HuH-7 (cell line): ENCODE measurements at regions not wholly inside any gene's neighbourhood (a gene's known extent, or its start where the extent isn't known, plus 50 kb on each side); places are given as distances from the start of the nearest gene placed in this dataset.

Source experiments
- DNase-seq: peaks from one replicate; pipeline ENCODE4 v3.0.0; 2011; ENCODE audit warnings: low spot score

DNA sequence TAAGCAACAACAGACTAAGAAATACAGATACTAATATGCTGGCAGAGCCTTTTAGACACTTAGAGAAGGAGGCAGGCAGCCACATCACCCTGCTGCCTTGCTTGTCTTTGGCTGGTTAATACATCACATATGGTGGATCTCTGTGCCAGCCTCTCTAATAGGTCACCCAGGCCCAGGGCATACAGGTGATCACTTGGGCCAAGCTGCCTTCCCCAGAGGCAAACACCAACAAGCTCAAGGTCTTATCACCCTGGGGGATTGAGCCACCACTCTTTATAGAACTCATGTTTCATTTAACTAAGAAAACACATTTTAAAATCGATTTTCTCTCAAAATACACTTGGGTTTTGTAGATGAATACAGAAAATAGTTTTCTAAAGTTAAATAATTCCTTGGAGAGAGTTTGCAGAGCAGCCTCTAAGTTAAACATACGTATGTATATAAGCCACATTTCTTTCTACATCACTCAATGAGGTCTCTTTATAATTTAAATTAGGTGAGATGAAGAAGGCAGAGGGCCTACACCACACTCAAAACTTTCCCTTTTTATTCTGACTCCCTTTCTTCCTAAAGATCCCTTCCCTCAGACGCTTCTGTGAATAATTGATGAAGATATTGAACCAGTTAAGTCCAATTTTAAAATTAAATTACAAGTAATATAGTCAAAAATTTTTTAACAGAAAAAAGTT lies 556.8 kb upstream of the GHITM start:
- no peak for DNase-seq

DNA sequence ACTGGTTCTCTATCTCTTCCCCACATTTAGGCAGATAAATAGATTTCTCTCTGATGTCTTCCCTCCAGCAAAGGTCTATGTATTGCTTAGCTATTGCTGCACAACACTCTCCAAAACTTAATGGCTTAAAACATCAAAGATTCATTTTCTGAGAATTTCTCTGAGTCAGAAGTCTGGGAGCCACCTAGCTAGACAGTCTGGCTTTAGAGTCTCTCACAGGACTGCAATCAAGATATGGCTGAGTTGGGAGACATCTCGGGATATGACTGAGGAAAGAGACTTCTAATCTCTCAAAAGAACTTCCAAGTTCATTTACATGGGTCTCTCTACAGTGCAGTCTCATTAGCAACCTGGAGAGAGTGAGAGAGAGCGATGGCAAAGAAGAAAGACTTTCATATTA lies 553.6 kb upstream of the GHITM start:
- DNase-seq: no peak

- no peak for DNase-seq
These were observed 546.9 kb upstream of the GHITM start for GRCh38 chr10:83592337-83592935.

DNA sequence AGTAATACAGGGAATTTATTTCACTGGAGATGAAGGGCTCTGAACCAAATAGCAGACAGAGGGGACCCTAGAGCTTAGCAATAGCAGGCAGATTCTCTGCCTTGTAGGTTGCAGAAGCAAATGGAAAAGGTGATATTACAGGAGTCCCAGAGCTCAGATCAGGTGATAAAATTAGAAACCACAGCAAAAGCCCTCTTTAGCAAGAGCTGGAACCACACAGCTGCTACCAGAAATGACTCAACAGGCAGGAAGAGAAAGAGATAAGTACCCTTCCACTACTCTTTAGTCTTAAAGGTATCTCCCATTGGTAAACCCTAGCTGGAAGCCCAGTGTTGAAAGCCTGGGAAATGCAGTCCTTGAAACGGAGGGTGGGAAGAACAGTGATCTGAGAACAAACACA lies 535.6 kb upstream of the GHITM start:
- DNase-seq: no peak

DNA sequence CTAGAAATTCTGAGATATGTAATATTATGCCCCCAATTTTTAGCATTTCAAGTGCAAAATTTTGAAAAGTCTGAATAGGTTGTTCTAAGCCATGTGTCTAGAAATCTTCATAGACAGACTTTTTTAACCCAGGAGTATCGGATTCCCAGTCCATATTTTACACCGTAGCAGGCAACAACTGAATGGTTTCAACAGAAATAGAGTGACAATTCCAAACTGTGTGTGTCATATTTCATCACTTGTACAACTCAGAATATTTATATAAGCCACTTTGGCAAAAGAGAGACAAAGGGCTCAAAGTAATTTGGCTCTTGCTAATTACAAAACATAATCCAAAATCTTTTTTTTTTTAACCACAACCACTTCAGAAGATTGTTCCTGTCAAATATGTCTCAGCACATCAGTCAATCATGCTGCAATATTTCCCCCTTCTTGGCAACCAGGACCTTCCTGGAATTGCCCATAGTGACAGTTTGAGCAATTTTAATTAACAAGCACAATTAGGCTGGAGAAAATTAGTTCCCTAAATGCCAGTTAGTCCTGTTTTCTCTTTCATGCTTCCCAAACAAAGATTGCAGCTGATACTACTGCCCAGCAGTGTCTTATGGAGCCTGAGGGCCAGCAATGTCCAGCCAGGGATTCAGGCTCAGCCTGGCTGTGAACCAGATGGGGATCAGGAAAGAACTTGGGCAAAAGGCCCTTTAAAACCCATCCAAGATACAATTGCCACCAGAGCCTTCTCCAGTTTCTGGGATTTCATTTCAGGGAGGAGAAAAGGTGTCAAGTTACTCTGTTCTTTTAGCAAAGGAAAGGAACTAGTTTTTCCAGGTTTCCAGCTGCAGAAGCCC lies 533.3 kb upstream of the GHITM start:
- DNase-seq: no peak

- no peak for DNase-seq
These were observed 531.2 kb upstream of the GHITM start for GRCh38 chr10:83607959-83608745.

DNA sequence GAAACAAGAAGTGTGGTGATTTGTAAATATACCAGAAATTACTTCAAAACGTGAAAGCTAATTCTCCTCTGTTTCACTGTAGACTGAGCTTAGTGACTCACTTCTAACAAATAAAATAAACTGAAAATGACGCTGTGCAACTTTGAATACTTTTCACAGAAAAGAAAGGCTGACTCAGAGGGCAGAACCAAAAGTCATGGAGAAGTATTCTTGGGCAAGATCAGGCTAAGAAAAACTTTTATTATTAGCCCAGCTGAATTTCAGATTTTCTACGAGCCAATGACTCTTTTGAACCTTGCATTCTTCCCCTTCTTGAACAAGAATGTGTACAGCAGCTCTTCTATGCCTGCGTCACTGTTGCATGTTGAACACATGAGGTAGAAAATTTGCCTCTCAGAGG lies 527.3 kb upstream of the GHITM start:
- DNase-seq: no peak

GRCh38 chr10:83612746-83613145 lies 526.6 kb upstream of the GHITM start:
- no peak for DNase-seq

- DNase-seq: no peak
These were observed 522.1 kb upstream of the GHITM start for GRCh38 chr10:83617172-83617571.

DNA sequence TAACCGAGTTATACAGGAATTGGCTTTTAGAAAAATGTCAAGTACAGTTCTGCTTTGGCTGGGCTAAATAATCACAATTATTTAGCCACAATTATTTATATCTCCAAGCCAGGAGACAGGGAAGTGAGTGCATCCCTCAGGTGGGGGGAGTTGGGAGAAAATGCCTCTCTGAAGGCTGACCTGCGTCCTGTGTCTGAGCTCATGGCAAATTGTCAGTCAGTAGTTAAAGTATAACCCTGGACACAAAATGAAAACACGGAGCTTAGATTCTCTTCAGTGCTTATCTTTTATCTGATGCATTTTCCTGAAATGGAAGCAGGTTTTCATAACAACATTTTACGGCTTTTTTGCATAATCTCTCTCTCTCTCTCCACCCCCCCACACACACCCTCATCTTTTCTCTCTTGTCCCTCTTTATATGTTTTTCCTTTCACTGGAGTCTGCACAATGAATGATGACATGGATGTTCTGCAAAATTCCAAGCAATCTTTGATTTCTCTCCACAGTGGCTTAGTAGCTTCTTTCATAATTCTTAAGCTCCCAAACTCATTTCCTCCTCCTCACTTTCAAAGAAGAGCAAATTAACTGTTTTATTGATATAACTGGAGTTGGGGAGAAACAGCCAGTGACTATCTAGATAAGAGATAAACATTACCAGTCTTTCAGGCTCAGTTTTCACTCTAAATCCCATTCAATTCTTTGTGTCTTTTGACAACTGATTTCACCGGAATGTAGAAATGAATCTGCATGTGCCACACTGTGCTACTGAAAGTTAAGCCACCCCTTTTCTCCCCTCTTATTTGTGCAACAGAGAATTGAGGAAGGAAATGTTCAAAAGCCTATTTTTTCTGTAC lies 521.4 kb upstream of the GHITM start:
- DNase-seq: no peak

DNA sequence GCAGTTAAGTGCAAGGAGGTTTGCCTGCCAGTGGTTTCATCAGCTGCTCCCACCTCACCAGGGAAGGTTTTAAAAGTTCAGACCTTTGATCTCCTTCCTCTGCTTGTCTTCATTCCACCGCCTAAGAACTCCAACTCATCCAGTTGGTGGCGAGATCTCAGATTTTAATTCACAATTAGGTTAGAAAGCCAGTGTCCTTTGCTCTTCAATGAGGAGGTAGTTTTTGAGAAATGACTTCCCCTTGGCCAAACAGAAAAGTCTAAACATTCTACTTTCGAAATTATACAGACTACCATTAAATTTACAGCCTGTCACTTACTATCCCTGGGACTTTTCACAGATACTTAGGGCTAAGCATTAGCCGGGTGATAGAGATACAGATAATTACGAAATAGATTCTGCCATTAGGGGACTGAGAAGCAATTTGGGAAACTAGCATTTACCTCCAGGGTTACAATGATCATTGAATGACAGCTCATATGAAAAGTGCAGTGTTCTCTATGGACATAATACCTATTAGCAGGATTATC lies 513.4 kb upstream of the GHITM start:
- no peak for DNase-seq

DNA sequence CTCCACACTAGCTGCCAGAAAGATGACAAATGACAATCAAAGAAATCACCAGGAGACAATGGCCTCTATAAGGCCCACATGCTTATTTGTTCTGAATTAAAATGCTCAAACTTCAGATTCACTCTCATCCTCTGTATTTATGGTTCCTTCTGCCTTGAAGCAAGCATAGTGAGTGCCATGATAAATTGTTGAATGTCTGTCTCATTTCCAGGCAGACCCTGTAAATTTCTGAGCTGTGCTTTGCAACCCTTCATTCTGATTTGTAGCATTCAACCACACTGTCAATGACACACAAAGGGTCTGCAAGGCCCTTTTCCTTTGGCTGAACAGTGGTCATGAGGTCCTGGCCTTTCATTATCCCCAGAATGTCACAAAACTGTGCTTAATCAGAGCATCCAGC lies 506.6 kb upstream of the GHITM start:
- DNase-seq: no peak

DNA sequence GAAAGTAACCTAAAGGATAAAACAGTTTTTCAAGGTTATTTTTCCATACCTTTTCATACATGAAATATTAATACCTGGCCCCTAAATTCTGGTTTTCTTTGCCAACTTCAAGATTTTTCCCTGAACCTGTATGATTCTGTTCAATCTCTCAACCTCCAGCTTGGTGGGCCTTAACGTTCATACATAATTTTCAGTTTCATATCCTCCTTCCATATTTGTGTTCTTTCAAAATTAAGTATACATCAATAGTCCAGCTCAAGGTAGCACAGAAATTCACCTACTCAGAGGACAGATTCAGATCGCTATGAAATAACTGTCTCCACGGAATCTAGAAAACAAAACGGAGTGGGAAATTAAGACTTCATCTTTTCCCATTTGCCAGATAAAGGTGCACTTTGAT lies 505.8 kb upstream of the GHITM start:
- DNase-seq: no peak

DNA sequence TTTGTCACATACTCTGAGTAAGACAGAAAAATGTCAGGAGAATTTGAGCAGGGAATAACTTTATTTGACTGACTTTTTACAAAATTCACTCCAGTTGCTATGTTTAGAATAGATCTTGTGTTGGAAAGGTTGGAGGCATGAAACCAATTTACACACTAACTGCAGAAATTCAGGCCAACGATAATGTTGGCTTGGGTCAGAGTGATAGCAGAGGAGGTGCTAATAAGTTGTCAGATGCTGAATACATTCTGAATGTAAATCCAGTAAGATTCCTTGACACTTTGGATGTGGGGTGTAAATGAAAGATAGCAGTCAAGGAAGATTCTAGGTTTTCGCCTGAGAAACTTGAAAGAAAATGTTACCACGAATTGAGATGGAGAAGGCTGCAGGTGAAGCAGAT lies 502.5 kb upstream of the GHITM start:
- DNase-seq: no peak

DNA sequence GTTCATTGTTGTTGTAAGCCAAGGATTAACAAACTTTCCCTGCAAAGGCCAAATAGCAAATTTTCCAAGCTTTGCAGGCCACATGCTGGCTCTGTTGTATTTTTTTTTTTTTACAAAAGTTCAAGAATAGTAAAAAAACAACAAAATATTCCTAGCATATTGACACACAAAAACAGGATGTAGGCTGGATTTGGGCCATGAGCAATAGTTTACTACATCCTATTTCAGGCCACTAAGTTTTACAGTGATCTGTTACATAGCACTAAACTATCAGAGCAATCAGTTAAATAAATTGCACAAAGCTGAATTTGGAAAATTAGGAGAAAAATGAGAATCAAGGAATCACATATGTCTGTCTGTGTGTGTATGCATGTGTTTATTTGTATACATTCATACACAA lies 491.8 kb upstream of the GHITM start:
- no peak for DNase-seq

GRCh38 chr10:83648201-83648600 lies 491.1 kb upstream of the GHITM start:
- no peak for DNase-seq

DNA sequence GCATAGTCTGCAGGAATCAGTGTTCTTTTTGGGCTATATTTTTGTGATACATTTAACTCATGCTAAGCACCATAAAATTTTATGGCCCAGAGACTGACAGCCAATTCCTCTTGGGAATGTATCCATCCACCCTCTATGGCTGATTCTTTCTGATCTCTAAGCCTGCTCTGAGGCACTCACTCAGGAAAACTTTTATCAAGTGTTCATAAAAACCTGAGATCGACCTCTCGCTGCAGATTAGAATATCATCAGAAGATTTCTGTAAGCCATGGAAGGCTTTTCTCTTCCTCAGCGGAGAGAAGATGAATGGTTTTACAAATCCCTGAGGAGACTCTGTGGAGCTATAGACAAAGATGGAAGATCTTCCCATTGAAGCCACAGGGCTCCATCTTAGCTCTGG lies 489.8 kb upstream of the GHITM start:
- DNase-seq: no peak

DNA sequence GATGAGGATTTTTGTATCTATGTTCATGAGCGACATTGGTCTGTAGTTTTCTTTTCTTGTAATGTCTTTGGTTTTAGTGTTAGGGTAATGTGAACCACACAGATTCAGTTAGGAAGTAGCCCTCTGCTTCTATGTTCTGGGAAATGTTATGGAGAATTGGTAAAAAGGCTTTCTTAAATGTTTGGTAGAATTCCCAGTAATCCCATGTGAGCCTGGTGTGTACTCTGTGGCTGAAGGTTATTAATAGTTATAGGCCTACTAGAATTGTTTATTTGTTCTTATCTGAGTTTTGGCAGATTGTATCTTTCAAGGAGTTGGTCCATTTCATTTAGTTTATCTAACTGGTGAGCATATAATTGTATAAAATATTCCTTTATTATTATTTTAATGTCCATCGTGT lies 484.6 kb upstream of the GHITM start:
- no peak for DNase-seq

- DNase-seq: no peak
These were observed 482.4 kb upstream of the GHITM start for GRCh38 chr10:83656924-83657323.

- no peak for DNase-seq
These were observed 481.8 kb upstream of the GHITM start for GRCh38 chr10:83657487-83657886.

DNA sequence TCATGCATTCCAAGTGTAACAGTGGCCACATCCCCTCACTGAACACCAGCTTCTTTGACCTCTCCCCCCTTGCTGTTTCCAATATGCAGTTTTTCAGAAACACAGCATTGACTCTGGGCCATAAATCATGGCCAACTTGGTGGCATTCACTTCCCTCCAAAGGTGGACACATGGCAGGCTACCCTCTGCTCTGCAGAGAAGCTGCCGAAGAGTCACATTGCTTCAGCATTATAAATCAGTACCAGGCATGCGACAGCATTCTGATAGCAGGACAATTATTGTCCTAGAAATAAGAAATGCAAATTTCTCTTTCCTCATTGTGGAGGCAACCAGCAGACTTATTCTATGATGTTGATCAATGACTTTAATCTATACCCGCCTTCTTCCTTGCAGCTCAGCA lies 475.4 kb upstream of the GHITM start:
- DNase-seq: no peak
